ENCODE measurements at regions not wholly inside any gene's neighbourhood (a gene's known extent, or its start where the extent isn't known, plus 50 kb on each side); places are given as distances from the start of the nearest gene placed in this dataset.

DNA sequence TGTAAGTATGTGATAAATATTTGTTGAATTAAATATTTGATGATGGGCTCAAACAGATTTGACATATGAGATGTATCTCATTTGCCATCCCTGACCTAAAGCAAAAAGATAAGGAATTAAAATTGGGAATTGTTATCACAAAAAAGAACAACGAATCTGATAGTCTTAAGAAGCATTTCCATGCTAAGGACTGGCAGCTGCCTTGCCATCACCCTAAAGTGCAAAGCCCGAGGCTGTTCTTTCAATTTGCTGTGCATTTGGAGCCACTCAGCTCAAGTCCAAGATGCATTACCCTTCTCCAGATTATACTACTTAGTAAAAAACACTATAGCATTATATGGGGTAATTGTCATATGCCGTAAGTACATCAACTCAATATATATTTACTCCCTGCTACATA, 618.3 kb upstream of the CLINT1 start:
- H3K9me3 ChIP-seq (ENCODE audit: insufficient read depth, low read length, severe bottlenecking) = no peaks in the 10 kb centered on the region
- no peak overlapping the region for H3K4me2 ChIP-seq (ENCODE audit: insufficient read depth, low read length)
- H2AFZ ChIP-seq (ENCODE audit: low read depth, low read length) = no peak overlapping the region
- H3K4me1 ChIP-seq (ENCODE audit: insufficient read depth, low read length) = peaks cover 28% of the 10 kb centered on the region
- H3K9ac ChIP-seq (ENCODE audit: low read depth, low read length) = no peak overlapping the region
- no peaks in the 10 kb centered on the region for H3K27me3 ChIP-seq (ENCODE audit: insufficient read depth, low read length, poor library complexity)
- H3K79me2 ChIP-seq (ENCODE audit: insufficient read depth, low read length) = no peaks in the 10 kb centered on the region
- H3K27ac ChIP-seq (ENCODE audit: low read length) = no peak overlapping the region
- no peak for DNase-seq
- TF ChIP-seq EZH2 (IDR thresholded peaks at IDR 0.05; ENCODE audit: borderline replicate concordance, low read depth, low read length, severe bottlenecking) = no peak
- no peak for TF ChIP-seq CTCF (IDR thresholded peaks at IDR 0.05; ENCODE audit: borderline replicate concordance, extremely low read depth, low read length, poor library complexity, severe bottlenecking)
- no peak for ATAC-seq (ENCODE audit: insufficient read depth, low read depth)
- no peaks in the 10 kb centered on the region for H4K20me1 ChIP-seq (ENCODE audit: insufficient read depth, low read length)
- H3K4me3 ChIP-seq (ENCODE audit: low read depth in 1 of 2, low read length in 2 of 2) = no peak overlapping the region
- no peaks in the 10 kb centered on the region for H3K36me3 ChIP-seq (ENCODE audit: insufficient read depth, low read length)

DNA sequence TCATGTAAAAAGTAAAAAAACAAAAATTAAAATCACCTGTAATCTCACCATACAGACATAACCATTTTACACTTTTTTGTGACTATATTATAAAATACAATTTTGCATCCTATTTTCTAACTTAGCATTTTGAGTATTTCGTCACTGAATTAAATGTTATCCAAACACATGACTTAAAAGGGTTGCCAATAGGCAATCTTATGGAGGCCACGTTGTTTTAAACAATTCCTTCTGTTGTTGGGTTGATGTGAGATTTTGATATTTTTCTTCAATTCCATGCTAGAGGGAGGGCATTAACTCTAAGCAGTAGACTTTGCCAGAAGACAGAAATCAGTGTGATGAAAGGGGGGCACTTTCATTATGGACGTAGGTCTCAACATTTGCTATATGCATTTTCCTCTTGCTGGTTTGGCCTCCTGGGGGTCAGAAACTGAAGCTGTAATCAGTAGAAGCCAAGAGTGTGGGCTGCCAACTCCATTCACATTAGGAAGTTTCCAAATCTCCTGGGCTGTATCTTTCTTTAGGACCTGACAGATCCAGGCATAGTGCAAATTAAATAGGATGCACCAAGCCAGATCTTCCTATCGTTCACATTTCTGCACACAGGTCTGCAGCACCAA, 614.2 kb upstream of the CLINT1 start:
- Histone ChIP-seq H3K4me2 (ENCODE audit: insufficient read depth, low read length) (no peak overlapping the region), H3K4me3 (ENCODE audit: low read depth in 1 of 2, low read length in 2 of 2) (no peak overlapping the region), H3K9ac (ENCODE audit: low read depth, low read length) (no peak overlapping the region), H3K79me2 (ENCODE audit: insufficient read depth, low read length) (no peaks in the 10 kb centered on the region), H3K4me1 (ENCODE audit: insufficient read depth, low read length) (peaks cover 5% of the 10 kb centered on the region), H3K27ac (ENCODE audit: low read length) (no peak overlapping the region), H2AFZ (ENCODE audit: low read depth, low read length) (no peak overlapping the region), H3K36me3 (ENCODE audit: insufficient read depth, low read length) (no peaks in the 10 kb centered on the region), H3K9me3 (ENCODE audit: insufficient read depth, low read length, severe bottlenecking) (no peaks in the 10 kb centered on the region), H4K20me1 (ENCODE audit: insufficient read depth, low read length) (no peaks in the 10 kb centered on the region), H3K27me3 (ENCODE audit: insufficient read depth, low read length, poor library complexity) (no peaks in the 10 kb centered on the region)
- DNase-seq = no peak
- ATAC-seq (ENCODE audit: insufficient read depth, low read depth) = no peak
- TF ChIP-seq CTCF (IDR thresholded peaks at IDR 0.05; ENCODE audit: borderline replicate concordance, extremely low read depth, low read length, poor library complexity, severe bottlenecking) (no peak), EZH2 (IDR thresholded peaks at IDR 0.05; ENCODE audit: borderline replicate concordance, low read depth, low read length, severe bottlenecking) (no peak)

DNA sequence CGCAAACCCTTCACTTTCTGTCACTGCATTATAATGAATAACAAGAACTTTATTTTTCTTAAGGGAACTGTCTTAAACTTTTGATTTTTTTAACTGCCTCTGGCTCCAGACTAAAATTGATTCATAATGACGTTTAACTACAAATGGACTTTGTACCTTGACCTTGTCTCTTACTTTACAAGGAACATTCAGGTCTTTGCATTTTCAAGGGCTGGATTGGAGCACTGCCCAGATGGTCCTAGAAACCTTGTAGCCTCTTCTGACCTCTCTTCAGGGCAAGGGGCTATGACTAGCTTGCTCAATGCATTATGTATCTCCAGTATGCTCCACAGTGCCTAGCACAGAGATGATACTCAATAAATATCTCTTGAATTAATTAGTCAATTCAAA, 612.6 kb upstream of the CLINT1 start:
- Histone ChIP-seq H3K27me3 (ENCODE audit: insufficient read depth, low read length, poor library complexity) (no peaks in the 10 kb centered on the region), H3K79me2 (ENCODE audit: insufficient read depth, low read length) (no peaks in the 10 kb centered on the region), H3K4me1 (ENCODE audit: insufficient read depth, low read length) (no peaks in the 10 kb centered on the region), H2AFZ (ENCODE audit: low read depth, low read length) (no peak overlapping the region), H3K27ac (ENCODE audit: low read length) (no peak overlapping the region), H3K9me3 (ENCODE audit: insufficient read depth, low read length, severe bottlenecking) (no peaks in the 10 kb centered on the region), H3K9ac (ENCODE audit: low read depth, low read length) (no peak overlapping the region), H3K36me3 (ENCODE audit: insufficient read depth, low read length) (no peaks in the 10 kb centered on the region), H4K20me1 (ENCODE audit: insufficient read depth, low read length) (no peaks in the 10 kb centered on the region), H3K4me2 (ENCODE audit: insufficient read depth, low read length) (no peak overlapping the region), H3K4me3 (ENCODE audit: low read depth in 1 of 2, low read length in 2 of 2) (no peak overlapping the region)
- TF ChIP-seq EZH2 (IDR thresholded peaks at IDR 0.05; ENCODE audit: borderline replicate concordance, low read depth, low read length, severe bottlenecking) (no peak), CTCF (IDR thresholded peaks at IDR 0.05; ENCODE audit: borderline replicate concordance, extremely low read depth, low read length, poor library complexity, severe bottlenecking) (no peak)
- ATAC-seq (ENCODE audit: insufficient read depth, low read depth) = no peak
- DNase-seq = no peak
